KMS-11 (cell line): ENCODE measurements at regions not wholly inside any gene's neighbourhood (a gene's known extent, or its start where the extent isn't known, plus 50 kb on each side); places are given as distances from the start of the nearest gene placed in this dataset.

ENCODE experiments used
- H2AFZ ChIP-seq: fragments of 200-600 bp; sonication (generic); 2 replicates; pipeline ENCODE4 v1.6.1; 2016; ENCODE audit warnings: antibody characterized with exemption, mixed run types, low read depth
- H3K27ac ChIP-seq: fragments of 200-600 bp; sonication (generic); 2 replicates; pipeline ENCODE4 v1.6.1; 2016; ENCODE audit warnings: mild to moderate bottlenecking, mixed run types
- H3K27me3 ChIP-seq: fragments of 200-600 bp; sonication (generic); 2 replicates; pipeline ENCODE4 v1.6.1; 2017; ENCODE audit warnings: mild to moderate bottlenecking, low read depth, mixed run types, moderate library complexity; ENCODE audit not compliant: insufficient read depth
- H3K36me3 ChIP-seq: fragments of 200-600 bp; sonication (generic); 2 replicates; pipeline ENCODE4 v1.6.1; 2017; ENCODE audit warnings: mild to moderate bottlenecking, mixed run types; ENCODE audit not compliant: insufficient read depth
- H3K4me1 ChIP-seq: fragments of 200-600 bp; sonication (generic); 2 replicates; pipeline ENCODE4 v1.6.1; 2016; ENCODE audit warnings: mild to moderate bottlenecking, low read depth, mixed run types; ENCODE audit not compliant: poor library complexity, severe bottlenecking
- H3K4me2 ChIP-seq: fragments of 200-600 bp; sonication (generic); 2 replicates; pipeline ENCODE4 v1.7.0; 2016; ENCODE audit warnings: mild to moderate bottlenecking, mixed run types
- H3K4me3 ChIP-seq: fragments of 200-600 bp; sonication (generic); IDR thresholded peaks from 2 replicates; pipeline ENCODE4 v1.6.1; 2017; ENCODE audit warnings: low read depth, low read length, mixed read lengths; ENCODE audit not compliant: insufficient read depth
- H3K79me2 ChIP-seq: fragments of 200-600 bp; sonication (generic); 2 replicates; pipeline ENCODE4 v1.6.1; 2016; ENCODE audit warnings: low read depth, mixed run types; ENCODE audit not compliant: insufficient read depth
- H3K9ac ChIP-seq: fragments of 200-600 bp; sonication (generic); 2 replicates; pipeline ENCODE4 v1.6.1; 2016; ENCODE audit warnings: mild to moderate bottlenecking, mixed run types
- H4K20me1 ChIP-seq: fragments of 200-600 bp; sonication (generic); 2 replicates; pipeline ENCODE4 v1.6.1; 2016; ENCODE audit warnings: mild to moderate bottlenecking, mixed run types; ENCODE audit not compliant: insufficient read depth
- CTCF ChIP-seq: fragments of 200-600 bp; sonication (generic); conservative IDR thresholded peaks from 2 replicates; pipeline ENCODE4 v1.6.1; 2017; ENCODE audit warnings: low read depth, mild to moderate bottlenecking, antibody characterized with exemption, low read length, moderate library complexity, mixed read lengths

GRCh38 chr2:60047944-60048525 lies 505.4 kb downstream of the BCL11A start:
- Histone ChIP-seq H3K9ac (no peak overlapping the region), H2AFZ (no peak overlapping the region), H3K4me2 (no peak overlapping the region), H3K79me2 (no peaks in the 10 kb centered on the region), H3K27ac (no peak overlapping the region), H3K4me3 (no peak overlapping the region), H3K27me3 (no peaks in the 10 kb centered on the region), H3K36me3 (no peaks in the 10 kb centered on the region), H4K20me1 (no peaks in the 10 kb centered on the region), H3K4me1 (no peaks in the 10 kb centered on the region)
- TF ChIP-seq CTCF, result no peak

- Histone ChIP-seq H4K20me1 (no peaks in the 10 kb centered on the region), H3K27ac (no peak overlapping the region), H3K36me3 (no peaks in the 10 kb centered on the region), H3K27me3 (no peaks in the 10 kb centered on the region), H2AFZ (no peak overlapping the region), H3K4me3 (no peak overlapping the region), H3K4me2 (no peak overlapping the region), H3K79me2 (no peaks in the 10 kb centered on the region), H3K9ac (no peak overlapping the region), H3K4me1 (no peaks in the 10 kb centered on the region)
- no peak for TF ChIP-seq CTCF
Observed at GRCh38 chr2:60047347-60047746, 506.1 kb downstream of the BCL11A start.

GRCh38 chr2:60046529-60046928 lies 506.9 kb downstream of the BCL11A start:
- no peak overlapping the region for H3K27ac ChIP-seq
- no peaks in the 10 kb centered on the region for H3K36me3 ChIP-seq
- no peak for TF ChIP-seq CTCF
- no peaks in the 10 kb centered on the region for H3K27me3 ChIP-seq
- H2AFZ ChIP-seq, result no peak overlapping the region
- no peak overlapping the region for H3K4me2 ChIP-seq
- no peak overlapping the region for H3K4me3 ChIP-seq
- H4K20me1 ChIP-seq, result no peaks in the 10 kb centered on the region
- H3K4me1 ChIP-seq, result no peaks in the 10 kb centered on the region
- H3K79me2 ChIP-seq, result no peaks in the 10 kb centered on the region
- H3K9ac ChIP-seq, result no peak overlapping the region

- no peak overlapping the region for H3K27ac ChIP-seq
- H3K4me1 ChIP-seq, result no peaks in the 10 kb centered on the region
- no peak for TF ChIP-seq CTCF
- H2AFZ ChIP-seq, result no peak overlapping the region
- H3K79me2 ChIP-seq, result no peaks in the 10 kb centered on the region
- H3K4me3 ChIP-seq, result no peak overlapping the region
- no peak overlapping the region for H3K4me2 ChIP-seq
- H3K9ac ChIP-seq, result no peak overlapping the region
- H4K20me1 ChIP-seq, result no peaks in the 10 kb centered on the region
- H3K36me3 ChIP-seq, result no peaks in the 10 kb centered on the region
- no peaks in the 10 kb centered on the region for H3K27me3 ChIP-seq
Observed at GRCh38 chr2:60045456-60045855, 508.0 kb downstream of the BCL11A start.
